Heart left ventricle (tissue), 13 donors: ENCODE measurements at regions not wholly inside any gene's neighbourhood (a gene's known extent, or its start where the extent isn't known, plus 50 kb on each side); places are given as distances from the start of the nearest gene placed in this dataset.

ENCODE experiments used
- POLR2A ChIP-seq, 2 donors: fragments of 450-650 bp; IDR thresholded peaks; one replicate each; pipeline ENCODE4 v1.6.1; 2017; ENCODE audit warnings: antibody characterized with exemption in 2 of 2, mild to moderate bottlenecking in 2 of 2, moderate library complexity in 2 of 2
- TF ChIP-seq, protein P1 (sequence below), 12 donors: fragments of 200-600 bp; sonication (generic) in 4 of 12; IDR thresholded peaks; one replicate each; pipeline versions ENCODE4 v1.5.0 to v1.8.0; 2018 to 2022; ENCODE audit warnings: antibody characterized with exemption in 12 of 12, mild to moderate bottlenecking in 5 of 12
- donor health status: ischemic (EF 13 %, LVEDD 7.1; RV severe dilation, severe dysfunction).
- donor health status: DM: no; HTN: yes; CAD: no.
- donor health status: DM: no; HTN: no; CAD: no.
- donor health status: ischemic (EF 25% LVEDD 6.9; RV normal size, moderate dysfunction).
- donor health status: ischemic (EF 25% LVEDD 5.7; RV mildly dilated, moderate dysfunction).
- donor health status: ischemic (EF 35%, LVEDD 5.7; RV mildly dilated, moderate dysfunction).
- donor health status: nonischemic (EF 11% LVEDD 7.7; RV severe dilation, severe dysfunction).
- donor health status: DM: yes; HTN: yes; CAD: no.
- donor health status: PGD.
- donor health status: ischemic (EF 29% LVEDD 5.4; RV normal size, mild dysfunction).
- donor health status: nonischemic (EF 23%, LVEDD 6.1; RV moderate dilation, normal function).

DNA sequence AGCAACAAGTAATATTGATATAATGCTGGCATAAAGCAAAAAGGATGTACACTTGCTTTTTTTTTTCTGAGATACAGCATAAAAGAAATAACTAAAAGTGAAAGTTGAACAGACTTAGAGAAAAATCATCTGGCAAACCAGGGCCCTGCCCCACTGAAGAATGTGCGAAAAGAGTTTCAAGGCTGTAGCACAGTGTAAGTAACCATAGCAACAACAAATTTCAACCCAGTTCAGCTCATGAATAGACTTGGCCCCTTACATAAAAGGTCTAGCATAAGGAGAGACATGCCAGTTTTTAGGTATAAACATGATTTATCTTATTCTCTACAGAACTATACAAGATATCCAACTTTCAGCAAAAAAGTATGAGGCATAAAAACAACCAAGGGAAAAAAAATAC lies 113.7 kb upstream of the GYPC start:
- TF ChIP-seq, protein P1, sequence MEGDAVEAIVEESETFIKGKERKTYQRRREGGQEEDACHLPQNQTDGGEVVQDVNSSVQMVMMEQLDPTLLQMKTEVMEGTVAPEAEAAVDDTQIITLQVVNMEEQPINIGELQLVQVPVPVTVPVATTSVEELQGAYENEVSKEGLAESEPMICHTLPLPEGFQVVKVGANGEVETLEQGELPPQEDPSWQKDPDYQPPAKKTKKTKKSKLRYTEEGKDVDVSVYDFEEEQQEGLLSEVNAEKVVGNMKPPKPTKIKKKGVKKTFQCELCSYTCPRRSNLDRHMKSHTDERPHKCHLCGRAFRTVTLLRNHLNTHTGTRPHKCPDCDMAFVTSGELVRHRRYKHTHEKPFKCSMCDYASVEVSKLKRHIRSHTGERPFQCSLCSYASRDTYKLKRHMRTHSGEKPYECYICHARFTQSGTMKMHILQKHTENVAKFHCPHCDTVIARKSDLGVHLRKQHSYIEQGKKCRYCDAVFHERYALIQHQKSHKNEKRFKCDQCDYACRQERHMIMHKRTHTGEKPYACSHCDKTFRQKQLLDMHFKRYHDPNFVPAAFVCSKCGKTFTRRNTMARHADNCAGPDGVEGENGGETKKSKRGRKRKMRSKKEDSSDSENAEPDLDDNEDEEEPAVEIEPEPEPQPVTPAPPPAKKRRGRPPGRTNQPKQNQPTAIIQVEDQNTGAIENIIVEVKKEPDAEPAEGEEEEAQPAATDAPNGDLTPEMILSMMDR (IDR thresholded peaks at IDR 0.05): no peak
- no peak for TF ChIP-seq POLR2A (IDR thresholded peaks at IDR 0.05)
